SK-N-SH (cell line): ENCODE measurements at regions not wholly inside any gene's neighbourhood (a gene's known extent, or its start where the extent isn't known, plus 50 kb on each side); places are given as distances from the start of the nearest gene placed in this dataset.

Experiments used
- CTCF ChIA-PET: fragments of 300-600, 350-600 bp; formaldehyde crosslinking; extraction: SDS; loops from one replicate; lab custom pipeline; 2021; lab: Yijun Ruan, JAX
- POLR2A ChIA-PET: fragments of 350-600 bp; sonication (Branson Sonifier 250); formaldehyde crosslinking; extraction: SDS; loops from one replicate; lab custom pipeline; 2020; ENCODE audit warnings: antibody characterized with exemption, inconsistent platforms; lab: Yijun Ruan, JAX
- DNase-seq: peaks from one replicate; pipeline ENCODE4 v3.0.0; 2012
- H2AFZ ChIP-seq: fragments of 200-600 bp; sonication (generic); 2 replicates; pipeline ENCODE4 v1.8.1; 2016; ENCODE audit warnings: antibody characterized with exemption, mild to moderate bottlenecking, low read depth
- H3F3A ChIP-seq: fragments of 200-600 bp; sonication (generic); replicated peaks from 2 replicates; pipeline ENCODE3; 2016; ENCODE audit warnings: antibody characterized with exemption, mild to moderate bottlenecking; ENCODE audit not compliant: insufficient read depth
- H3K27ac ChIP-seq, 2 experiments: fragments of 200-500 bp in 1 of 2; fragments of 200-600 bp in 1 of 2; sonication (Bioruptor generic) in 1 of 2; sonication (generic), shearing (Covaris generic) in 1 of 2; 2 replicates each; pipeline versions ENCODE4 v1.5.1 to v1.6.1; 2014 to 2016; ENCODE audit warnings: low read depth in 2 of 2, inconsistent platforms in 1 of 2, low read length in 1 of 2, mild to moderate bottlenecking in 1 of 2, mixed read lengths in 1 of 2
- H3K27me3 ChIP-seq: fragments of 200-600 bp; sonication (generic), shearing (Covaris generic); 2 replicates; pipeline ENCODE4 v1.6.1; 2016; ENCODE audit warnings: mixed run types; ENCODE audit not compliant: insufficient read depth
- H3K36me3 ChIP-seq, 2 experiments: fragments of 200-500 bp in 1 of 2; fragments of 200-600 bp in 1 of 2; sonication (Bioruptor generic) in 1 of 2; sonication (generic) in 1 of 2; replicated peaks in 1 of 2; 2 replicates each; pipeline versions ENCODE3 to v1.5.1; 2014 to 2016; ENCODE audit warnings: low read length in 1 of 2, mild to moderate bottlenecking in 1 of 2; ENCODE audit not compliant: insufficient read depth in 2 of 2, control insufficient read depth in 1 of 2
- H3K4me1 ChIP-seq, 2 experiments: fragments of 200-500 bp in 1 of 2; fragments of 200-600 bp in 1 of 2; sonication (Bioruptor generic) in 1 of 2; sonication (generic), shearing (Covaris generic) in 1 of 2; 2 replicates each; pipeline versions ENCODE4 v1.5.1 to v1.6.1; 2014 to 2016; ENCODE audit warnings: low read depth in 1 of 2, low read length in 1 of 2, mixed run types in 1 of 2; ENCODE audit not compliant: insufficient read depth in 2 of 2, control insufficient read depth in 1 of 2
- H3K4me2 ChIP-seq: fragments of 200-600 bp; sonication (generic), shearing (Covaris generic); 2 replicates; pipeline ENCODE4 v1.6.1; 2017; ENCODE audit warnings: mixed run types
- H3K4me3 ChIP-seq, 2 experiments: fragments of 200-500 bp in 1 of 2; fragments of 200-600 bp in 1 of 2; sonication (Bioruptor generic) in 1 of 2; sonication (generic), shearing (Covaris generic) in 1 of 2; 2 replicates each; pipeline versions ENCODE4 v1.5.1 to v1.8.1; 2014 to 2016; ENCODE audit warnings: low read depth in 2 of 2, inconsistent platforms in 1 of 2, low read length in 1 of 2, mild to moderate bottlenecking in 1 of 2, mixed read lengths in 1 of 2, moderate library complexity in 1 of 2
- H3K79me2 ChIP-seq: fragments of 200-600 bp; sonication (generic); 2 replicates; pipeline ENCODE4 v1.8.1; 2017; ENCODE audit warnings: mild to moderate bottlenecking; ENCODE audit not compliant: insufficient read depth
- H3K9ac ChIP-seq: fragments of 200-600 bp; sonication (generic); 2 replicates; pipeline ENCODE4 v1.6.1; 2017; ENCODE audit warnings: mixed run types
- H3K9me2 ChIP-seq: fragments of 200-600 bp; sonication (generic); 2 replicates; pipeline ENCODE4 v1.6.1; 2017; ENCODE audit warnings: mixed run types
- H3K9me3 ChIP-seq: fragments of 200-600 bp; sonication (generic); 2 replicates; pipeline ENCODE4 v1.6.1; 2017; ENCODE audit warnings: mixed run types, mild to moderate bottlenecking, moderate library complexity
- H4K20me1 ChIP-seq: fragments of 200-600 bp; sonication (generic); 2 replicates; pipeline ENCODE4 v1.6.1; 2017; ENCODE audit warnings: mild to moderate bottlenecking, mixed run types; ENCODE audit not compliant: insufficient read depth
- EP300 ChIP-seq, 2 experiments: IDR thresholded peaks; 2 replicates each; pipeline versions ENCODE4 v1.4.0 to v1.6.1; 2012; ENCODE audit warnings: borderline replicate concordance in 1 of 2, low read depth in 1 of 2, low read length in 1 of 2
- EZH2phosphoT487 ChIP-seq: fragments of 200-600 bp; sonication (generic); IDR thresholded peaks from 2 replicates; pipeline ENCODE4 v1.6.1; 2017; ENCODE audit warnings: low read depth, mixed run types, mild to moderate bottlenecking, antibody characterized with exemption, moderate library complexity, borderline replicate concordance
- FOSL2 ChIP-seq: IDR thresholded peaks from 2 replicates; pipeline ENCODE4 v1.4.0; 2012; ENCODE audit warnings: low read depth, mild to moderate bottlenecking, moderate library complexity, borderline replicate concordance
- FOXJ3 ChIP-seq: sonication (generic); formaldehyde crosslinking; IDR thresholded peaks from 2 replicates; pipeline ENCODE4 v1.5.1; 2020; ENCODE audit warnings: mild to moderate bottlenecking, missing genetic modification reagents
- GABPA ChIP-seq: IDR thresholded peaks from 2 replicates; pipeline ENCODE4 v1.4.0; 2012; ENCODE audit warnings: low read depth, mild to moderate bottlenecking
- GATA2 ChIP-seq: sonication (generic); formaldehyde crosslinking; IDR thresholded peaks from 2 replicates; pipeline ENCODE4 v1.5.0; 2020; ENCODE audit warnings: mild to moderate bottlenecking, missing genetic modification reagents
- MEF2A ChIP-seq: IDR thresholded peaks from 2 replicates; pipeline ENCODE4 v1.4.0; 2012; ENCODE audit warnings: low read depth, borderline replicate concordance
- MXI1 ChIP-seq: IDR thresholded peaks from 2 replicates; pipeline ENCODE4 v1.6.1; 2012; ENCODE audit warnings: mild to moderate bottlenecking, low read depth, low read length, improper control_type of control experiment
- POLR2AphosphoS5 ChIP-seq: IDR thresholded peaks from 2 replicates; pipeline ENCODE4 v1.6.1; 2012; ENCODE audit warnings: low read depth, low read length
- RAD21 ChIP-seq: IDR thresholded peaks from 2 replicates; pipeline ENCODE4 v1.6.1; 2012; ENCODE audit warnings: mild to moderate bottlenecking, low read length
- RCOR1 ChIP-seq: fragments of 150-350 bp; IDR thresholded peaks from 2 replicates; pipeline ENCODE4 v1.6.1; 2017; ENCODE audit warnings: antibody characterized with exemption, low read length
- RXRA ChIP-seq: IDR thresholded peaks from 2 replicates; pipeline ENCODE4 v1.4.0; 2012; ENCODE audit warnings: low read depth, mild to moderate bottlenecking, borderline replicate concordance
- TCF12 ChIP-seq: IDR thresholded peaks from 2 replicates; pipeline ENCODE4 v1.4.0; 2012
- TEAD4 ChIP-seq: IDR thresholded peaks from 2 replicates; pipeline ENCODE4 v1.4.0; 2012; ENCODE audit warnings: mild to moderate bottlenecking, borderline replicate concordance; ENCODE audit not compliant: insufficient read depth
- USF1 ChIP-seq: IDR thresholded peaks from 2 replicates; pipeline ENCODE4 v1.4.0; 2012; ENCODE audit warnings: low read depth, borderline replicate concordance
- YY1 ChIP-seq: IDR thresholded peaks from 2 replicates; pipeline ENCODE4 v1.4.0; 2012; ENCODE audit warnings: low read depth, mild to moderate bottlenecking
- WGBS: methylation state at CpG from one replicate; pipeline ENCODE4 v1.1.6; 2017; ENCODE audit warnings: low lambda C conversion rate; 5-methylcytosine and 5-hydroxymethylcytosine counted together
- TF ChIP-seq, protein P1 (sequence below): IDR thresholded peaks from 2 replicates; pipeline ENCODE4 v1.6.1; 2012; ENCODE audit warnings: mild to moderate bottlenecking, low read depth, low read length, moderate library complexity
- TF ChIP-seq, protein P2 (sequence below): IDR thresholded peaks from 2 replicates; pipeline ENCODE4 v1.4.0; 2012; ENCODE audit warnings: low read depth, borderline replicate concordance
- TF ChIP-seq, protein P3 (sequence below): fragments of 150-350 bp; IDR thresholded peaks from 2 replicates; pipeline ENCODE4 v1.6.1; 2016; ENCODE audit warnings: mild to moderate bottlenecking, low read depth, low read length

DNA sequence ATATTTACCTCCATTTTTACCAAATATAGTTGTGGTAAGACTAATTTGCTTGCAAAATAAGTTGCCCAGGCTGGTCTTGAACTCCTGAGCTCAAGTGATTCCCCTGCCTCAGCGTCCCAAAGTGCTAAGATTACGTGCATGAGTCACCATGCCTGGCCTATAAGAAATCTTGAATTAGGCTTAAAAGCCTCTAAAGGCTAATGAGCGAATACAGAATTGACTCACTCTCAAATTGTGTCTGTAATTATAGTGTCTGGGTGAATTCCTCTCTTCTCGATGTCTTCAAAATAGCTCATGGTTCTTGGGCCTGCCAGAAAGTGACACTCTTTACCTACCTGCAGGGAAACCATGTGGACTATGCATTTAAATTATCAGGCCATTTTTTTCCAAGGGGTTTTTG lies 403.5 kb downstream of the SLC16A7 start:
- Histone ChIP-seq H3K27ac (no peak overlapping the region), H3K4me1 (no peaks in the 10 kb centered on the region), H3F3A (no peaks in the 10 kb centered on the region), H3K36me3 (no peaks in the 10 kb centered on the region), H3K9ac (no peak overlapping the region), H3K27me3 (no peaks in the 10 kb centered on the region), H4K20me1 (no peaks in the 10 kb centered on the region), H3K9me2 (no peaks in the 10 kb centered on the region), H3K9me3 (no peaks in the 10 kb centered on the region), H2AFZ (no peak overlapping the region), H3K79me2 (no peaks in the 10 kb centered on the region), H3K4me2 (no peak overlapping the region), H3K4me3 (no peak overlapping the region)
- TF ChIP-seq MEF2A (no peak), YY1 (no peak), FOSL2 (no peak), RCOR1 (no peak), USF1 (no peak), FOXJ3 (no peak), GABPA (no peak), POLR2AphosphoS5 (no peak), EZH2phosphoT487 (no peak), EP300 (IDR thresholded peaks at IDR 0.05; ENCODE audit: borderline replicate concordance in 1 of 2, low read depth in 1 of 2, low read length in 1 of 2) (no peak), TEAD4 (no peak), RXRA (no peak), RAD21 (no peak), TCF12 (no peak), MXI1 (no peak), GATA2 (CRISPR knock-in tag) (no peak)
- TF ChIP-seq, protein P1, sequence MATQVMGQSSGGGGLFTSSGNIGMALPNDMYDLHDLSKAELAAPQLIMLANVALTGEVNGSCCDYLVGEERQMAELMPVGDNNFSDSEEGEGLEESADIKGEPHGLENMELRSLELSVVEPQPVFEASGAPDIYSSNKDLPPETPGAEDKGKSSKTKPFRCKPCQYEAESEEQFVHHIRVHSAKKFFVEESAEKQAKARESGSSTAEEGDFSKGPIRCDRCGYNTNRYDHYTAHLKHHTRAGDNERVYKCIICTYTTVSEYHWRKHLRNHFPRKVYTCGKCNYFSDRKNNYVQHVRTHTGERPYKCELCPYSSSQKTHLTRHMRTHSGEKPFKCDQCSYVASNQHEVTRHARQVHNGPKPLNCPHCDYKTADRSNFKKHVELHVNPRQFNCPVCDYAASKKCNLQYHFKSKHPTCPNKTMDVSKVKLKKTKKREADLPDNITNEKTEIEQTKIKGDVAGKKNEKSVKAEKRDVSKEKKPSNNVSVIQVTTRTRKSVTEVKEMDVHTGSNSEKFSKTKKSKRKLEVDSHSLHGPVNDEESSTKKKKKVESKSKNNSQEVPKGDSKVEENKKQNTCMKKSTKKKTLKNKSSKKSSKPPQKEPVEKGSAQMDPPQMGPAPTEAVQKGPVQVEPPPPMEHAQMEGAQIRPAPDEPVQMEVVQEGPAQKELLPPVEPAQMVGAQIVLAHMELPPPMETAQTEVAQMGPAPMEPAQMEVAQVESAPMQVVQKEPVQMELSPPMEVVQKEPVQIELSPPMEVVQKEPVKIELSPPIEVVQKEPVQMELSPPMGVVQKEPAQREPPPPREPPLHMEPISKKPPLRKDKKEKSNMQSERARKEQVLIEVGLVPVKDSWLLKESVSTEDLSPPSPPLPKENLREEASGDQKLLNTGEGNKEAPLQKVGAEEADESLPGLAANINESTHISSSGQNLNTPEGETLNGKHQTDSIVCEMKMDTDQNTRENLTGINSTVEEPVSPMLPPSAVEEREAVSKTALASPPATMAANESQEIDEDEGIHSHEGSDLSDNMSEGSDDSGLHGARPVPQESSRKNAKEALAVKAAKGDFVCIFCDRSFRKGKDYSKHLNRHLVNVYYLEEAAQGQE: no peak
- TF ChIP-seq, protein P2, sequence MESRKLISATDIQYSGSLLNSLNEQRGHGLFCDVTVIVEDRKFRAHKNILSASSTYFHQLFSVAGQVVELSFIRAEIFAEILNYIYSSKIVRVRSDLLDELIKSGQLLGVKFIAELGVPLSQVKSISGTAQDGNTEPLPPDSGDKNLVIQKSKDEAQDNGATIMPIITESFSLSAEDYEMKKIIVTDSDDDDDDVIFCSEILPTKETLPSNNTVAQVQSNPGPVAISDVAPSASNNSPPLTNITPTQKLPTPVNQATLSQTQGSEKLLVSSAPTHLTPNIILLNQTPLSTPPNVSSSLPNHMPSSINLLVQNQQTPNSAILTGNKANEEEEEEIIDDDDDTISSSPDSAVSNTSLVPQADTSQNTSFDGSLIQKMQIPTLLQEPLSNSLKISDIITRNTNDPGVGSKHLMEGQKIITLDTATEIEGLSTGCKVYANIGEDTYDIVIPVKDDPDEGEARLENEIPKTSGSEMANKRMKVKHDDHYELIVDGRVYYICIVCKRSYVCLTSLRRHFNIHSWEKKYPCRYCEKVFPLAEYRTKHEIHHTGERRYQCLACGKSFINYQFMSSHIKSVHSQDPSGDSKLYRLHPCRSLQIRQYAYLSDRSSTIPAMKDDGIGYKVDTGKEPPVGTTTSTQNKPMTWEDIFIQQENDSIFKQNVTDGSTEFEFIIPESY: no peak
- TF ChIP-seq, protein P3, sequence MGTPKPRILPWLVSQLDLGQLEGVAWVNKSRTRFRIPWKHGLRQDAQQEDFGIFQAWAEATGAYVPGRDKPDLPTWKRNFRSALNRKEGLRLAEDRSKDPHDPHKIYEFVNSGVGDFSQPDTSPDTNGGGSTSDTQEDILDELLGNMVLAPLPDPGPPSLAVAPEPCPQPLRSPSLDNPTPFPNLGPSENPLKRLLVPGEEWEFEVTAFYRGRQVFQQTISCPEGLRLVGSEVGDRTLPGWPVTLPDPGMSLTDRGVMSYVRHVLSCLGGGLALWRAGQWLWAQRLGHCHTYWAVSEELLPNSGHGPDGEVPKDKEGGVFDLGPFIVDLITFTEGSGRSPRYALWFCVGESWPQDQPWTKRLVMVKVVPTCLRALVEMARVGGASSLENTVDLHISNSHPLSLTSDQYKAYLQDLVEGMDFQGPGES: no peak
- ChIA-PET CTCF (no interaction called here), POLR2A (no interaction called here)
- WGBS: 2% methylated on average over 4 of the region's 4 CpGs
- no peak for DNase-seq
